ENCODE measurements at regions not wholly inside any gene's neighbourhood (a gene's known extent, or its start where the extent isn't known, plus 50 kb on each side); places are given as distances from the start of the nearest gene placed in this dataset.
A peak's percentile ranks its signal among the peaks of the same experiment; 100 is the strongest.

GRCh38 chr2:103435010-103435409 lies 673.2 kb downstream of the TMEM182 start:
- H3K23me2 ChIP-seq (ENCODE audit: insufficient read length, low read depth, low read length, poor library complexity, severe bottlenecking): no peaks in the 10 kb centered on the region
- H3T11ph ChIP-seq (ENCODE audit: low read length): no peak overlapping the region
- H3K27me3 ChIP-seq (ENCODE audit: insufficient read depth, low read length): no peaks in the 10 kb centered on the region
- no peaks in the 10 kb centered on the region for H3K9me3 ChIP-seq (ENCODE audit: control insufficient read depth, low read depth, low read length)
- H3K14ac ChIP-seq (ENCODE audit: insufficient read depth, low read length): no peak overlapping the region
- Mint-ChIP-seq H3K27me3 (ENCODE audit: low read depth) (no peaks in the 10 kb centered on the region), H3K27ac (no peak overlapping the region), H3K9me3 (no peaks in the 10 kb centered on the region), H3K4me1 (no peaks in the 10 kb centered on the region), H3K4me3 (no peak overlapping the region), H3K36me3 (ENCODE audit: insufficient read depth in 1 of 3, low read depth in 3 of 3) (no peaks in the 10 kb centered on the region)
- H3K23ac ChIP-seq (ENCODE audit: insufficient read length, low read depth, low read length): no peak overlapping the region
- DNase-seq: no peak
- no peak overlapping the region for H2AFZ ChIP-seq (ENCODE audit: low read length)
- no peak overlapping the region for H2BK12ac ChIP-seq (ENCODE audit: insufficient read length, low read depth, low read length)
- no peak overlapping the region for H2BK15ac ChIP-seq (ENCODE audit: low read depth, low read length)
- H3K9ac ChIP-seq (ENCODE audit: extremely low read depth, insufficient read length, low read length): no peak overlapping the region
- WGBS (ENCODE audit: extremely low coverage, insufficient read length, low lambda C conversion rate): no CpG with 5 or more reads among the region's 3 CpGs
- H3K79me1 ChIP-seq (ENCODE audit: insufficient read depth, low read depth, low read length, poor library complexity, severe bottlenecking): no peaks in the 10 kb centered on the region
- H4K5ac ChIP-seq (ENCODE audit: insufficient read length, low read depth, low read length): no peak overlapping the region
- no peaks in the 10 kb centered on the region for H3K79me2 ChIP-seq (ENCODE audit: insufficient read depth, low read length)
- no peak overlapping the region for H4K8ac ChIP-seq (replicated peaks; ENCODE audit: insufficient read length, low read depth, low read length)
- H4K20me1 ChIP-seq (ENCODE audit: control insufficient read depth, insufficient read depth, insufficient read length): no peaks in the 10 kb centered on the region
- no peak for TF ChIP-seq CTCF (conservative IDR thresholded peaks at IDR 0.05)
- no peak overlapping the region for H2BK5ac ChIP-seq (ENCODE audit: insufficient read length, low read length)
- H3K18ac ChIP-seq (ENCODE audit: insufficient read length, low read depth, low read length): no peak overlapping the region
- H4K91ac ChIP-seq (ENCODE audit: insufficient read length, low read depth, low read length): no peak overlapping the region
- H2BK20ac ChIP-seq (ENCODE audit: low read depth, low read length, poor library complexity, severe bottlenecking): no peak overlapping the region
- no peak overlapping the region for H3K4ac ChIP-seq (ENCODE audit: low read depth, low read length)
- peak overlapping the region; percentile 79 for H3K56ac ChIP-seq (ENCODE audit: insufficient read length, low read depth, low read length)
- no peak overlapping the region for H2AK5ac ChIP-seq (ENCODE audit: insufficient read length, low read length)
- no peak overlapping the region for H3K4me2 ChIP-seq (ENCODE audit: insufficient read depth, insufficient read length, low read length)
- no peak overlapping the region for H3K27ac ChIP-seq (ENCODE audit: insufficient read length, low read depth, low read length)
- no peaks in the 10 kb centered on the region for H3K4me1 ChIP-seq (ENCODE audit: insufficient read depth, low read length)
- no peak overlapping the region for H2BK120ac ChIP-seq (ENCODE audit: low read depth, low read length, poor library complexity, severe bottlenecking)
